ENCODE measurements at regions not wholly inside any gene's neighbourhood (a gene's known extent, or its start where the extent isn't known, plus 50 kb on each side); places are given as distances from the start of the nearest gene placed in this dataset.

DNA sequence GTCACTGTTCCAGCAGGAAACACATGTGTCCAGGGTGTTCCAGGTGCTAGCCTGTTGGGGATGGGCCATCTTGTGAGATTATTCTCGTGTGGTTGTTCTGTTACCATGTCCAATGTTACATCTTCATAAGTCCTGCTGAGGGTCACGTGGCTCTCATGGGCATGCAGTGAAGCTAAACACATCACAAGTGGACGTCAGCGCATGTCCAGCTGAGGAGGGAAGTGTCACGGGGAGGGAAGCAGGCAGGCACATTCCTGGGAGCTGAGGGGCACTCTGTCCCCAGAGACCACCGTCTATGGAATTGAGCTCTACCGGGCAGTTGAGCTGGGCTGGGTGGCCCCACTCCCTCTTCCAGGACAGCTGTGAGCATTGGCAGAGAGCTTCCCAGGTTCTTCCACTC, 155.3 kb upstream of the TWIST2 start:
- TF ChIP-seq, protein P1, sequence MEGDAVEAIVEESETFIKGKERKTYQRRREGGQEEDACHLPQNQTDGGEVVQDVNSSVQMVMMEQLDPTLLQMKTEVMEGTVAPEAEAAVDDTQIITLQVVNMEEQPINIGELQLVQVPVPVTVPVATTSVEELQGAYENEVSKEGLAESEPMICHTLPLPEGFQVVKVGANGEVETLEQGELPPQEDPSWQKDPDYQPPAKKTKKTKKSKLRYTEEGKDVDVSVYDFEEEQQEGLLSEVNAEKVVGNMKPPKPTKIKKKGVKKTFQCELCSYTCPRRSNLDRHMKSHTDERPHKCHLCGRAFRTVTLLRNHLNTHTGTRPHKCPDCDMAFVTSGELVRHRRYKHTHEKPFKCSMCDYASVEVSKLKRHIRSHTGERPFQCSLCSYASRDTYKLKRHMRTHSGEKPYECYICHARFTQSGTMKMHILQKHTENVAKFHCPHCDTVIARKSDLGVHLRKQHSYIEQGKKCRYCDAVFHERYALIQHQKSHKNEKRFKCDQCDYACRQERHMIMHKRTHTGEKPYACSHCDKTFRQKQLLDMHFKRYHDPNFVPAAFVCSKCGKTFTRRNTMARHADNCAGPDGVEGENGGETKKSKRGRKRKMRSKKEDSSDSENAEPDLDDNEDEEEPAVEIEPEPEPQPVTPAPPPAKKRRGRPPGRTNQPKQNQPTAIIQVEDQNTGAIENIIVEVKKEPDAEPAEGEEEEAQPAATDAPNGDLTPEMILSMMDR (IDR thresholded peaks at IDR 0.05): no peak
- TF ChIP-seq POLR2A (IDR thresholded peaks at IDR 0.05): no peak

Measured in uterus (tissue), 2 donors.